HL-60 (cell line): ENCODE measurements at regions not wholly inside any gene's neighbourhood (a gene's known extent, or its start where the extent isn't known, plus 50 kb on each side); places are given as distances from the start of the nearest gene placed in this dataset.

ENCODE experiments used
- CTCF ChIP-seq: IDR thresholded peaks from one replicate; pipeline ENCODE4 v1.5.1; 2011; ENCODE audit warnings: low read length, control low read depth, inconsistent platforms; ENCODE audit not compliant: insufficient read depth
- GABPA ChIP-seq: IDR thresholded peaks from 2 replicates; pipeline ENCODE4 v1.6.1; 2012; ENCODE audit warnings: low read depth
- POLR2AphosphoS5 ChIP-seq: IDR thresholded peaks from 2 replicates; pipeline ENCODE4 v1.6.1; 2012; ENCODE audit warnings: low read depth
- REST ChIP-seq: IDR thresholded peaks from 2 replicates; pipeline ENCODE4 v1.6.1; 2012; ENCODE audit warnings: low read depth; ENCODE audit not compliant: insufficient replicate concordance
- SPI1 ChIP-seq: IDR thresholded peaks from 2 replicates; pipeline ENCODE4 v1.6.1; 2012; ENCODE audit warnings: low read depth, mild to moderate bottlenecking, borderline replicate concordance

GRCh38 chr10:62632071-62632809 lies 172.3 kb upstream of the ADO start:
- TF ChIP-seq CTCF (no peak), REST (peak; percentile 83), SPI1 (peak; percentile 74; the same call in 1 of the 2 replicates), POLR2AphosphoS5 (no peak; the same call in 1 of the 2 replicates), GABPA (peak; percentile 58)
